ENCODE measurements at regions not wholly inside any gene's neighbourhood (a gene's known extent, or its start where the extent isn't known, plus 50 kb on each side); places are given as distances from the start of the nearest gene placed in this dataset.

DNA sequence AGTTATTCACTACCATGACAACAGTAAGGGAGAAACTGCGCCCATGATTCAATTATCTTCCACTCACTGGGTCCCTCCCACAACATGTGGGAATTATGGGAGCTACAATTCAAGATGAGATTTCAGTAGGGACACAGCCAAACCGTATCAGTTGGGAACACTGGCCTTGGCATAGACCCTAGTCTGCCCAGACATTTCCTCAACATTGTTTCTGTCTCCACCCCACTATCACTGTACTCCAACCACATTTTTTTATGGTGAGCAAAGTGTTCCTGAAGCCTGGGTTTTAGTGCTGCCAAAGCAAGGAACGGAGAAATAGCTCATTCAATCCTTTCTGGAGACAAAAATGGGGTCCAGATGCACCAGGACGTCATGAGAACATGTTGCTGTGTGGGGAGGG, 122.6 kb upstream of the CCDC179 start:
- no peaks in the 10 kb centered on the region for H3K36me3 Mint-ChIP-seq (ENCODE audit: insufficient read depth, unreplicated experiment)

GRCh38 chr11:22984045-22984444, 123.8 kb upstream of the CCDC179 start:
- H3K4me1 ChIP-seq, result no peaks in the 10 kb centered on the region
- peaks cover 9% of the 10 kb centered on the region; the same call in 1 of the 2 replicates for H3K9me3 ChIP-seq
- no peaks in the 10 kb centered on the region for H3K36me3 ChIP-seq (ENCODE audit: control insufficient read depth, insufficient read depth, low read length)
- H3K9me3 Mint-ChIP-seq (ENCODE audit: unreplicated experiment), result peaks cover 29% of the 10 kb centered on the region
- CTCF ChIA-PET, result no interaction called here
- TF ChIP-seq CTCF (IDR thresholded peaks at IDR 0.05; ENCODE audit: insufficient read depth in 1 of 2, low read depth in 1 of 2, low read length in 1 of 2, severe bottlenecking in 1 of 2, unreplicated experiment in 1 of 2), result no peak
- H3K27me3 Mint-ChIP-seq (ENCODE audit: insufficient read depth, unreplicated experiment), result no peaks in the 10 kb centered on the region
- H3K4me3 ChIP-seq (ENCODE audit: low read depth, low read length), result no peak overlapping the region
- BruUV-seq (replicated peaks), result no TSS peak
- POLR2A ChIA-PET, result no interaction called here
- H3K4me1 Mint-ChIP-seq (ENCODE audit: low read depth, unreplicated experiment), result no peaks in the 10 kb centered on the region
- no peaks in the 10 kb centered on the region for H3K27me3 ChIP-seq (replicated peaks; ENCODE audit: control insufficient read depth, insufficient read depth, low read length)
- intact Hi-C loops (cut with micrococcal nuclease; ENCODE audit: unreplicated experiment), result no loop called here
- H3K27ac Mint-ChIP-seq (ENCODE audit: unreplicated experiment), result no peak overlapping the region
- no peaks in the 10 kb centered on the region for H3K36me3 Mint-ChIP-seq (ENCODE audit: insufficient read depth, unreplicated experiment)
- DNase-seq, result no peak
- H3K4me3 Mint-ChIP-seq (ENCODE audit: unreplicated experiment), result no peak overlapping the region

More for the DNA sequence above, 122.6 kb upstream of the CCDC179 start:
- POLR2A ChIA-PET, result no interaction called here
- H3K9me3 Mint-ChIP-seq (ENCODE audit: unreplicated experiment), result peaks cover 18% of the 10 kb centered on the region
- intact Hi-C loops (cut with micrococcal nuclease; ENCODE audit: unreplicated experiment), result no loop called here
- no peaks in the 10 kb centered on the region for H3K27me3 ChIP-seq (replicated peaks; ENCODE audit: control insufficient read depth, insufficient read depth, low read length)
- no peak overlapping the region for H3K27ac Mint-ChIP-seq (ENCODE audit: unreplicated experiment)
- CTCF ChIA-PET, result no interaction called here
- BruUV-seq (replicated peaks), result no TSS peak
- DNase-seq, result no peak
- no peak overlapping the region for H3K4me3 ChIP-seq (ENCODE audit: low read depth, low read length)
- H3K4me3 Mint-ChIP-seq (ENCODE audit: unreplicated experiment), result no peak overlapping the region
- no peaks in the 10 kb centered on the region for H3K4me1 Mint-ChIP-seq (ENCODE audit: low read depth, unreplicated experiment)
- TF ChIP-seq CTCF (IDR thresholded peaks at IDR 0.05; ENCODE audit: insufficient read depth in 1 of 2, low read depth in 1 of 2, low read length in 1 of 2, severe bottlenecking in 1 of 2, unreplicated experiment in 1 of 2), result no peak
- H3K27me3 Mint-ChIP-seq (ENCODE audit: insufficient read depth, unreplicated experiment), result no peaks in the 10 kb centered on the region
- no peaks in the 10 kb centered on the region for H3K4me1 ChIP-seq
- H3K36me3 ChIP-seq (ENCODE audit: control insufficient read depth, insufficient read depth, low read length), result no peaks in the 10 kb centered on the region
- H3K9me3 ChIP-seq, result peaks cover 9% of the 10 kb centered on the region; the same call in 1 of the 2 replicates

- DNase-seq, result no peak
- Mint-ChIP-seq H3K9me3 (ENCODE audit: unreplicated experiment) (peaks cover 27% of the 10 kb centered on the region), H3K27me3 (ENCODE audit: insufficient read depth, unreplicated experiment) (no peaks in the 10 kb centered on the region), H3K4me3 (ENCODE audit: unreplicated experiment) (no peak overlapping the region), H3K4me1 (ENCODE audit: low read depth, unreplicated experiment) (no peaks in the 10 kb centered on the region), H3K36me3 (ENCODE audit: insufficient read depth, unreplicated experiment) (no peaks in the 10 kb centered on the region), H3K27ac (ENCODE audit: unreplicated experiment) (no peak overlapping the region)
- ChIA-PET CTCF (no interaction called here), POLR2A (no interaction called here)
- Histone ChIP-seq H3K4me1 (no peaks in the 10 kb centered on the region), H3K27me3 (replicated peaks; ENCODE audit: control insufficient read depth, insufficient read depth, low read length) (no peaks in the 10 kb centered on the region), H3K4me3 (ENCODE audit: low read depth, low read length) (no peak overlapping the region), H3K9me3 (peaks cover 10% of the 10 kb centered on the region; the same call in 1 of the 2 replicates), H3K36me3 (ENCODE audit: control insufficient read depth, insufficient read depth, low read length) (no peaks in the 10 kb centered on the region)
- intact Hi-C loops (cut with micrococcal nuclease; ENCODE audit: unreplicated experiment), result no loop called here
- no peak for TF ChIP-seq CTCF (IDR thresholded peaks at IDR 0.05; ENCODE audit: insufficient read depth in 1 of 2, low read depth in 1 of 2, low read length in 1 of 2, severe bottlenecking in 1 of 2, unreplicated experiment in 1 of 2)
- no TSS peak for BruUV-seq (replicated peaks)
Measured at GRCh38 chr11:22989371-22989770, 129.1 kb upstream of the CCDC179 start.
